ENCODE measurements at regions not wholly inside any gene's neighbourhood (a gene's known extent, or its start where the extent isn't known, plus 50 kb on each side); places are given as distances from the start of the nearest gene placed in this dataset.
"Not testable (repeated sequence)": the region's sequence is repeated elsewhere in the genome, so short reads cannot be mapped to it uniquely, and the experiment has no call there.

GRCh38 chr2:172288603-172289002 is 138.8 kb upstream of the ITGA6 start:
- no peak for DNase-seq (ENCODE audit: low spot score)

DNA sequence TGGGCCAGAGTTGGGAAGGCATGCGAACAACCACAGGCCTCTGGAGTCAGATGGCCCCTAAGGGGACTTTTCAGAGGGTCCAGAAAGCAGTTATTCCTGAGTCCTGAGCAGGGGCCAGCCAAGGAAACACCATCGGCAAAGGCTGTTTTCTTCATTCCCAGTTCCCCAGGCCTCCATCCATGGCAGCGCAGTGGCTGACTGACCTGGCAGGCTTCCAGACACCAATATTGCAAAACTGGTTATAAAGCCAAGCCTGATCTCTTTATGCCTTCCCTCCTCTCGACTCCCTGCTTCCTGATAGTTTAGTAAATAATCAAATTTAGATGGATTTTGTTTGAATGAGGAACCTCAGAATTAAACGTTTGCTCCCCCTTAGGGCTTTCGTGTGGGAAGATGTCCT is 133.4 kb upstream of the ITGA6 start:
- DNase-seq (ENCODE audit: low spot score) = peak; percentile 75

DNA sequence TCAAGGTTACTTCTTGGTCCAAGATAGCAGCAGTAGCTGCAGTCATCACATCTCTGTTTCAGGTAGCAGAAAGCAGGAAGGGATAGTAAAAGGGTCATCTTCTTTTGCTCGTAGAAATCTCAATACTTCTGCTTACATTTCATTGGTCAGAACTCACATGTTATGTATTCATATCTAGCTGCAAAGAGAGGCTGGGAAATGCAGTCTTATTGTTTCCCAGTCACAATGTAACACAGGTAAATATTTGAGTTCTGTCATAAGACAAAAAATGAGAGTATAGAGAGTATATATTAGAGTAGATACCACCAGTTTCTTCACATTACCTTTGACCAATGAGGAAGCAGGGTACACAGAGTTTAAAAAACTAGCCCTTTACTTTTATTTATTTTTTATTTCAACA is 132.4 kb upstream of the ITGA6 start:
- DNase-seq (ENCODE audit: low spot score) = no peak

- DNase-seq (ENCODE audit: low spot score) = no peak
Observed at GRCh38 chr2:172295677-172296076, 131.7 kb upstream of the ITGA6 start.

- DNase-seq (ENCODE audit: low spot score) = no peak
Observed at GRCh38 chr2:172296267-172297046, 130.9 kb upstream of the ITGA6 start.

DNA sequence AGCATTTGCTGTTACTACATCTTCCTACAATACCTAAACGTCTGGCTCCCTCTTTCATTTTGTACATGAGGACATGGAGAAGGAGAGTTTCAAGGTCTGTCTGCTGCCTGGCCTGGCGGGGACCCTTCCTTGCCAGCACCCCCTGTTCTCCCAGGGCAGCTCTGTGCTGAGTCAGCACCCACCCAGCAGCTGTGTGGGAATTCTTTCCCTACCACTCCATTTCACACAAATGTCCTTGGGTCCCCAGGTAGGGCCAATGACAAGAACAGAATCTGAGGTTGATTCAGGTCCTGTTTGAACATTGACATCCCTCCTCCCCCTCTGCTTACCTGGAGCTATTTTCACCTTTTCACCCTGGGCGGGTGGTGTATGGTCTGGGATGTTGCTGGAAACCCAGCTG is 129.9 kb upstream of the ITGA6 start:
- no peak for DNase-seq (ENCODE audit: low spot score)

DNA sequence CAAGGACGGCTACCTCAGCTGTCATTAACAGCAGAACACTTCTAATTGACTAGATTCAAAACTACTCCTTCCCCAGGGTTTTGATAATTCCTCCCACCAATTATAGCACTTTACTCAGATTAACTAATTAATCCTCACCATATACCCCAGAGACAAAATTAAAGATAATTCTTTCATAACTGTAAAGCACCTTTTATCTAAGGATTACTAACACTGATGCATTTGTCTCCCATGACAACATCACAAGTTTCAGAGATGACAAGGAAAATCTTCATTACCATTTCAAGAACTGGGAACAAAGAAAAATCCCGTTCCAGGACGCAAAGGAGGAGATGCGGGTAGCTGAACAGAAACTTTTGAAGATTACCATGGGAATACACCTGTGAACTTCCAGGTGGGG is 129.4 kb upstream of the ITGA6 start:
- DNase-seq (ENCODE audit: low spot score) = no peak

GRCh38 chr2:172299741-172300140 is 127.6 kb upstream of the ITGA6 start:
- peak; percentile 40 for DNase-seq (ENCODE audit: low spot score)

- no peak for DNase-seq (ENCODE audit: low spot score)
Observed at GRCh38 chr2:172300851-172301250, 126.5 kb upstream of the ITGA6 start.

GRCh38 chr2:172305066-172305465 is 122.3 kb upstream of the ITGA6 start:
- DNase-seq (ENCODE audit: low spot score) = peak; percentile 28

DNA sequence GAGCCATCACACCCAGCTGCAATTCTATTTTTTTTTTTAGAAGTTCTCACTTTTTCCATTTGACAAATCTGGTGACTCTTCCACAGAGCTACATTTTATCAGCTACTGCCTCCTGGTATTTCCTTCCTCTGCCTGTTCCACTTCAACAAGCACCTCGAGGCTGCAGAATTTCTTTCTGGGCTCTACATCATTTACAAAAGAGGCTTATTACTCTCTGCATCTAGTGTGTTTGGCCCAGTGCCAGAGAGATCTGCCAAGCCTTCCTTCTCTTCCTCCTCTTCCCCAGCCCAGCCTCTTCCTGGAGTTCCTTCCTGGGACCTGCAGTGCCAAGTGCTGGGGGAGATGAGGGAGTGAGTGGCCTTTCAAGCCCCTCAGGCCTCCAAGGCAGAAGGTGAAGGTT is 119.6 kb upstream of the ITGA6 start:
- DNase-seq (ENCODE audit: low spot score) = no peak

GRCh38 chr2:172308253-172308935 is 119.0 kb upstream of the ITGA6 start:
- DNase-seq (ENCODE audit: low spot score) = no peak

DNA sequence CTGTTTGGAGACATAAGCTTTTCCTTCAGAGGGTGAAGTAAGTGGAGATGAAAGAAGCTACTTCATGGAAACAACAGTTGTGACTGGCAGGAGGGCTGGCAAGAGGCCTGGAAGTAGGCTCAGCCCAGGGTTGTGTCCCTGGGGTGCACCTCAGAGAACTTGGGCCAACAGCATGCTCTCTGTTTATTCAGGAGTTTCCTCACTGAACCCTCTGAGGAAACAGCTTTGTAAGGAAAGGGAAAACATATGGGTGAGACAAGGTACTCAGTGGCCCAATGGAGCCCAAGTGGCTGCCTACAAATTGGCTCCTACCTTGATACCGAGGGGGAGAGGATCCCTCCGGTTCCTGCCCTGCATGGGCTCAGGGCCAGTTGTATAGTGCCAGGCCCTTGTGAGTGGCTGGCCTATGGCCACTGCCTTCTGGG is 115.5 kb upstream of the ITGA6 start:
- no peak for DNase-seq (ENCODE audit: low spot score)

- no peak for DNase-seq (ENCODE audit: low spot score)
Observed at GRCh38 chr2:172313715-172314341, 113.6 kb upstream of the ITGA6 start.

DNA sequence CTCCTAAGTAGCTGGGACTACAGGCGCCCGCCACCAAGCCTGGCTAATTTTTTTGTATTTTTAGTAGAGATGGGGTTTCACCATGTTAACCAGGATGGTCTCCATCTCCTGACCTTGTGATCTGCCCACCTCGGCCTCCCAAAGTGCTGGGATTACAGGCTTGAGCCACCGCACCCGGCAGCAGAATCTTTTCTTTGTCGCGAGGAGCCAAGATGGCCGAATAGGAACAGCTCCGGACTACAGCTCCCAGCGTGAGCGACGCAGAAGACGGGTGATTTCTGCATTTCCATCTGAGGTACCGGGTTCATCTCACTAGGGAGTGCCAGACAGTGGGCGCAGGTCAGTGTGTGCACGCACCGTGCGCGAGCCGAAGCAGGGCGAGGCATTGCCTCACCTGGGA is 112.3 kb upstream of the ITGA6 start:
- DNase-seq (ENCODE audit: low spot score) = not testable (repeated sequence)

GRCh38 chr2:172322049-172322448 is 105.3 kb upstream of the ITGA6 start:
- no peak for DNase-seq (ENCODE audit: low spot score)

GRCh38 chr2:172323256-172323655 is 104.1 kb upstream of the ITGA6 start:
- DNase-seq (ENCODE audit: low spot score) = no peak

GRCh38 chr2:172323861-172324597 is 103.4 kb upstream of the ITGA6 start:
- no peak for DNase-seq (ENCODE audit: low spot score)

DNA sequence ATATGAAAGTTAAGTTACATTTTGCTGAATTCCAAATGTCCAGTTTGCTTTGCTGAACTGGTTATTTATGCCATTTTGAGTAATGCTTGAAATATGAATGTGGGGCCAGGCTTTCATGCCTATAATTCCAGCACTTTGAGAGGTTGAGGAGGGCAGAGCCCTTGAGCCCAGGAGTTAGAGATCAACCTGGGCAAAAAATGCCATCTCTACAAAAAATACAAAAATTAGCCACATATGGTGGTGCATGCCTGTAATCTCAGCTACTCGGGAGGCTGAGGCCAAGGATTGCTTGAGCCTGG is 101.2 kb upstream of the ITGA6 start:
- no peak for DNase-seq (ENCODE audit: low spot score)

DNA sequence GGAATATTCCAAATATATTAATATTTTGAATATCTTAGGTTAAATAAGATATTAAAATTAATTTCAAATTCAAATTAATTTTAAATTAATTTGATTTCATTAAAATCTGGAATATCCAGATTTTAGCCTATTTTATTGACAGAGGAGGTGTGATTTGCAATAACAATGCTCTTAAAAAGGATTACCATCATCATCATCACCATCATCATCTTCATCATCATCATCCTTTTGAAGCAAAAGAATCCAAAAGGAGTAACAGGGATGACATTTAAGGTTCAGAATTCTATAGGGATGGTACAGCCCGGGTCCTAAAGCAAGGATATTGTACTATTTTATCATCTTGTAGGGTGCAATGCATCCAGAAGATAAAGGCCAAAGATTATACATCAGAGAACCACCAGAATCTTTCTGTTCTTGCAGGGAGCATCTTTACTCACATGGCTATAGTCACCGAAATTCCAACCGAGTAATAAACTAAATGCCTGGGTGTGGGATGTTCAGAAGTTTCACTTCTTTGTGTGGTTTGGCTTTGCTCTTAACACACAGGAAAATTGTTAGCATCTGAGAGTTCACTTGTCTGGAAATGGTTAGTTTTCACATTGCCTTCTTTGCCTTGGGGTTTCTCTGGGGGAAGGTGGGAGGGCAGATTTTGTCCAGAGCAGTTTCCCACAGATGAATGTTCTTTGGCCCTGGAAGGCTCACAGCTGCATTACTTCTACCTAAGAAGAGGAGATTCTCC is 99.1 kb upstream of the ITGA6 start:
- peak; percentile 61 for DNase-seq (ENCODE audit: low spot score)

- no peak for DNase-seq (ENCODE audit: low spot score)
Observed at GRCh38 chr2:172329416-172329773, 98.0 kb upstream of the ITGA6 start.
